Activated CD4-positive, alpha-beta memory T cell treated with anti-CD3 and anti-CD28 coated beads for 36 hours (primary cell): ENCODE measurements at regions not wholly inside any gene's neighbourhood (a gene's known extent, or its start where the extent isn't known, plus 50 kb on each side); places are given as distances from the start of the nearest gene placed in this dataset.

ENCODE experiments used
- CTCF ChIA-PET: fragments of 350-600 bp; sonication (Branson Sonifier 250); formaldehyde crosslinking; loops from one replicate; lab custom pipeline; 2021; ENCODE audit warnings: antibody characterized with exemption, inconsistent platforms; lab: Charles Lee
- POLR2A ChIA-PET: fragments of 350-600 bp; sonication (Branson Sonifier 250); formaldehyde crosslinking; loops from one replicate; lab custom pipeline; 2021; ENCODE audit warnings: antibody characterized with exemption; lab: Charles Lee
- DNase-seq: peaks from one replicate; pipeline ENCODE4 v3.0.0-alpha.2; 2020
- H3K27ac Mint-ChIP-seq: one replicate; pipeline ENCODE4 v1.8.0; 2021; ENCODE audit warnings: mixed read lengths
- H3K27me3 Mint-ChIP-seq: one replicate; pipeline ENCODE4 v1.8.0; 2021; ENCODE audit warnings: mixed read lengths
- H3K36me3 Mint-ChIP-seq: one replicate; pipeline ENCODE4 v1.8.0; 2021; ENCODE audit warnings: mixed read lengths
- H3K4me1 Mint-ChIP-seq: one replicate; pipeline ENCODE4 v1.8.0; 2021; ENCODE audit warnings: low read depth, mixed read lengths
- H3K4me3 Mint-ChIP-seq: one replicate; pipeline ENCODE4 v1.8.0; 2021; ENCODE audit warnings: mild to moderate bottlenecking, mixed read lengths
- H3K9me3 Mint-ChIP-seq: one replicate; pipeline ENCODE4 v1.8.0; 2021; ENCODE audit warnings: mixed read lengths
- intact Hi-C: fragments of 100-400 bp; cut with micrococcal nuclease; formaldehyde crosslinking; loops from one replicate; pipeline ENCODE4 v1.15.1; 2023

GRCh38 chr2:5846881-5847280, 154.7 kb downstream of the SOX11 start:
- DNase-seq = no peak
- H3K27ac Mint-ChIP-seq = no peak overlapping the region
- peaks cover 8% of the 10 kb centered on the region for H3K9me3 Mint-ChIP-seq
- POLR2A ChIA-PET = no interaction called here
- H3K36me3 Mint-ChIP-seq = no peaks in the 10 kb centered on the region
- intact Hi-C loops = no loop called here
- no peak overlapping the region for H3K4me3 Mint-ChIP-seq
- no peaks in the 10 kb centered on the region for H3K27me3 Mint-ChIP-seq
- CTCF ChIA-PET = no interaction called here
- no peaks in the 10 kb centered on the region for H3K4me1 Mint-ChIP-seq

- H3K4me1 Mint-ChIP-seq = no peaks in the 10 kb centered on the region
- DNase-seq = no peak
- no peaks in the 10 kb centered on the region for H3K27me3 Mint-ChIP-seq
- H3K27ac Mint-ChIP-seq = no peak overlapping the region
- no peak overlapping the region for H3K4me3 Mint-ChIP-seq
- no peaks in the 10 kb centered on the region for H3K36me3 Mint-ChIP-seq
- intact Hi-C loops = no loop called here
- CTCF ChIA-PET = no interaction called here
- POLR2A ChIA-PET = no interaction called here
- peaks cover 8% of the 10 kb centered on the region for H3K9me3 Mint-ChIP-seq
Observed at GRCh38 chr2:5849562-5849961, 157.4 kb downstream of the SOX11 start.

GRCh38 chr2:5851410-5851809, 159.2 kb downstream of the SOX11 start:
- Mint-ChIP-seq H3K9me3 (peaks cover 3% of the 10 kb centered on the region), H3K4me1 (no peaks in the 10 kb centered on the region), H3K4me3 (no peak overlapping the region), H3K27ac (no peak overlapping the region), H3K27me3 (no peaks in the 10 kb centered on the region), H3K36me3 (no peaks in the 10 kb centered on the region)
- ChIA-PET POLR2A (no interaction called here), CTCF (no interaction called here)
- DNase-seq = no peak
- intact Hi-C loops = no loop called here

- Mint-ChIP-seq H3K4me3 (no peak overlapping the region), H3K27me3 (no peaks in the 10 kb centered on the region), H3K27ac (no peak overlapping the region), H3K4me1 (no peaks in the 10 kb centered on the region), H3K9me3 (peaks cover 9% of the 10 kb centered on the region), H3K36me3 (no peaks in the 10 kb centered on the region)
- CTCF ChIA-PET = no interaction called here
- intact Hi-C loops = no loop called here
- POLR2A ChIA-PET = no interaction called here
- DNase-seq = no peak
Observed at GRCh38 chr2:5854797-5855196, 162.6 kb downstream of the SOX11 start.

GRCh38 chr2:5867056-5867455, 174.9 kb downstream of the SOX11 start:
- POLR2A ChIA-PET = no interaction called here
- H3K4me3 Mint-ChIP-seq = no peak overlapping the region

GRCh38 chr2:5868931-5869330, 176.7 kb downstream of the SOX11 start:
- no peaks in the 10 kb centered on the region for H3K36me3 Mint-ChIP-seq
- CTCF ChIA-PET = interaction anchor here (1.1 kb wide), 1 partner anchor 18 kb away, joined by 3 read pairs; no protein-coding TSS in a partner anchor
- no peaks in the 10 kb centered on the region for H3K27me3 Mint-ChIP-seq
- intact Hi-C loops = no loop called here
- POLR2A ChIA-PET = no interaction called here
- no peak overlapping the region for H3K27ac Mint-ChIP-seq
- no peak for DNase-seq
- no peaks in the 10 kb centered on the region for H3K4me1 Mint-ChIP-seq
- peaks cover 4% of the 10 kb centered on the region for H3K9me3 Mint-ChIP-seq
- H3K4me3 Mint-ChIP-seq = no peak overlapping the region

More at GRCh38 chr2:5867056-5867455, 174.9 kb downstream of the SOX11 start:
- Mint-ChIP-seq H3K4me1 (no peaks in the 10 kb centered on the region), H3K27me3 (no peaks in the 10 kb centered on the region), H3K27ac (no peak overlapping the region), H3K9me3 (peaks cover 5% of the 10 kb centered on the region), H3K36me3 (no peaks in the 10 kb centered on the region)
- intact Hi-C loops = no loop called here
- DNase-seq = no peak
- CTCF ChIA-PET = no interaction called here

- CTCF ChIA-PET = interaction anchor here (1.1 kb wide), 1 partner anchor 17 kb away, joined by 3 read pairs; no protein-coding TSS in a partner anchor
- no peak overlapping the region for H3K27ac Mint-ChIP-seq
- H3K4me3 Mint-ChIP-seq = no peak overlapping the region
- no peaks in the 10 kb centered on the region for H3K36me3 Mint-ChIP-seq
- intact Hi-C loops = no loop called here
- POLR2A ChIA-PET = no interaction called here
- H3K27me3 Mint-ChIP-seq = no peaks in the 10 kb centered on the region
- H3K9me3 Mint-ChIP-seq = peaks cover 4% of the 10 kb centered on the region
- H3K4me1 Mint-ChIP-seq = no peaks in the 10 kb centered on the region
- DNase-seq = no peak
Observed at GRCh38 chr2:5869936-5870335, 177.8 kb downstream of the SOX11 start.

GRCh38 chr2:5877360-5877759, 185.2 kb downstream of the SOX11 start:
- no peak for DNase-seq
- Mint-ChIP-seq H3K4me1 (no peaks in the 10 kb centered on the region), H3K27ac (no peak overlapping the region), H3K9me3 (peaks cover 7% of the 10 kb centered on the region), H3K36me3 (no peaks in the 10 kb centered on the region), H3K27me3 (no peaks in the 10 kb centered on the region), H3K4me3 (no peak overlapping the region)
- intact Hi-C loops = no loop called here
- ChIA-PET CTCF (no interaction called here), POLR2A (no interaction called here)

- POLR2A ChIA-PET = no interaction called here
- Mint-ChIP-seq H3K36me3 (no peaks in the 10 kb centered on the region), H3K27me3 (no peaks in the 10 kb centered on the region), H3K4me1 (no peaks in the 10 kb centered on the region), H3K4me3 (no peak overlapping the region), H3K27ac (no peak overlapping the region), H3K9me3 (peaks cover 9% of the 10 kb centered on the region)
- DNase-seq = no peak
- CTCF ChIA-PET = no interaction called here
- intact Hi-C loops = no loop called here
Observed at GRCh38 chr2:5885451-5886173, 193.4 kb downstream of the SOX11 start.

GRCh38 chr2:5886462-5886861, 194.3 kb downstream of the SOX11 start:
- H3K9me3 Mint-ChIP-seq = peaks cover 9% of the 10 kb centered on the region
- no peak for DNase-seq
- no peak overlapping the region for H3K27ac Mint-ChIP-seq
- no peaks in the 10 kb centered on the region for H3K4me1 Mint-ChIP-seq
- H3K27me3 Mint-ChIP-seq = no peaks in the 10 kb centered on the region
- intact Hi-C loops = no loop called here
- ChIA-PET POLR2A (no interaction called here), CTCF (interaction anchor here (0.6 to 1.2 kb wide), 2 partner anchors 17 to 22 kb away, joined by 3 read pairs; no protein-coding TSS in a partner anchor)
- no peak overlapping the region for H3K4me3 Mint-ChIP-seq
- H3K36me3 Mint-ChIP-seq = no peaks in the 10 kb centered on the region

- CTCF ChIA-PET = no interaction called here
- Mint-ChIP-seq H3K4me3 (no peak overlapping the region), H3K36me3 (no peaks in the 10 kb centered on the region), H3K27me3 (no peaks in the 10 kb centered on the region), H3K4me1 (no peaks in the 10 kb centered on the region), H3K9me3 (peaks cover 7% of the 10 kb centered on the region), H3K27ac (no peak overlapping the region)
- POLR2A ChIA-PET = no interaction called here
- no peak for DNase-seq
- intact Hi-C loops = no loop called here
Observed at GRCh38 chr2:5888126-5888525, 195.9 kb downstream of the SOX11 start.

GRCh38 chr2:5889519-5889918, 197.3 kb downstream of the SOX11 start:
- CTCF ChIA-PET = no interaction called here
- DNase-seq = no peak
- H3K4me1 Mint-ChIP-seq = no peaks in the 10 kb centered on the region
- intact Hi-C loops = no loop called here
- peaks cover 7% of the 10 kb centered on the region for H3K9me3 Mint-ChIP-seq
- no peak overlapping the region for H3K4me3 Mint-ChIP-seq
- POLR2A ChIA-PET = no interaction called here
- no peak overlapping the region for H3K27ac Mint-ChIP-seq
- no peaks in the 10 kb centered on the region for H3K27me3 Mint-ChIP-seq
- H3K36me3 Mint-ChIP-seq = no peaks in the 10 kb centered on the region

GRCh38 chr2:5894355-5894754, 202.2 kb downstream of the SOX11 start:
- ChIA-PET POLR2A (no interaction called here), CTCF (no interaction called here)
- no peaks in the 10 kb centered on the region for H3K27me3 Mint-ChIP-seq
- DNase-seq = no peak
- intact Hi-C loops = no loop called here
- H3K9me3 Mint-ChIP-seq = peaks cover 5% of the 10 kb centered on the region
- H3K36me3 Mint-ChIP-seq = no peaks in the 10 kb centered on the region
- no peak overlapping the region for H3K4me3 Mint-ChIP-seq
- no peak overlapping the region for H3K27ac Mint-ChIP-seq
- H3K4me1 Mint-ChIP-seq = no peaks in the 10 kb centered on the region
